C4-2B (cell line): ENCODE measurements at regions not wholly inside any gene's neighbourhood (a gene's known extent, or its start where the extent isn't known, plus 50 kb on each side); places are given as distances from the start of the nearest gene placed in this dataset.

Experiments
- CTCF ChIP-seq: fragments of 450-650 bp; conservative IDR thresholded peaks from 2 replicates; pipeline ENCODE4 v1.5.1; 2017; ENCODE audit warnings: mild to moderate bottlenecking
- ZFX ChIP-seq: fragments of 450-650 bp; IDR thresholded peaks from 2 replicates; pipeline ENCODE4 v1.6.1; 2017

- no peak for TF ChIP-seq CTCF
- TF ChIP-seq ZFX: no peak
Observed at GRCh38 chr11:13851691-13852090, 110.8 kb upstream of the SPON1 start.
